GM12872 (cell line): ENCODE measurements at regions not wholly inside any gene's neighbourhood (a gene's known extent, or its start where the extent isn't known, plus 50 kb on each side); places are given as distances from the start of the nearest gene placed in this dataset.

ENCODE experiments used
- TF ChIP-seq, protein P1 (sequence below): IDR thresholded peaks from 3 replicates; pipeline ENCODE4 v1.5.1; 2011; ENCODE audit warnings: low read depth, mild to moderate bottlenecking, low read length, moderate library complexity; ENCODE audit not compliant: insufficient read depth

DNA sequence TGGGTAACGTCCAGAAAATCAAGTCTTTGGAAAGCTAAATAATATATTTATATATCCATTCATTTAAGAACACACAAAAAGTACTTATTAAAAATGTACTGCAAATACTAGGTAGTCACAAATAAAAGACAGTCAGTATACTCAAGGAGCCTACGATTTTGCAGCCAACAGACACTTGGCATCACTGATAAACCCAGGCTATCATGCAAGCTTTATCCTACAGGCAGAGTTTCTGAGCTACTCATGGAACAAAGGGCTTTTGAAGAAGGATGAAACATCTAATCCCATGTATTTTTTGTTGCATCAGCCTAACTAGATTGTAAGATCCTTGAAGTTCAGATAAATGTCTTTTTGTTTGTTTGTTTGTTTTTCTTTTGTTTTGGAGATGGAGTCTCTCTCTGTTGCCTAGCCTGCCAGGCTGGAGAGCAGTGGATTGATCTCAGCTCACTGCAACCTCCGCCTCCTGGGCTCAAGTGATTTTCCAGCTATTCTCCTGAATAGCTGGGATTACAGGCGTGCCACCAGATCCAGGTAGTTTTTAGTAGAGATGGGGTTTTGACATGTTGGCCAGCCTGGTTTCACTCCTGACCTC, 319.4 kb upstream of the MDFIC2 start:
- TF ChIP-seq, protein P1, sequence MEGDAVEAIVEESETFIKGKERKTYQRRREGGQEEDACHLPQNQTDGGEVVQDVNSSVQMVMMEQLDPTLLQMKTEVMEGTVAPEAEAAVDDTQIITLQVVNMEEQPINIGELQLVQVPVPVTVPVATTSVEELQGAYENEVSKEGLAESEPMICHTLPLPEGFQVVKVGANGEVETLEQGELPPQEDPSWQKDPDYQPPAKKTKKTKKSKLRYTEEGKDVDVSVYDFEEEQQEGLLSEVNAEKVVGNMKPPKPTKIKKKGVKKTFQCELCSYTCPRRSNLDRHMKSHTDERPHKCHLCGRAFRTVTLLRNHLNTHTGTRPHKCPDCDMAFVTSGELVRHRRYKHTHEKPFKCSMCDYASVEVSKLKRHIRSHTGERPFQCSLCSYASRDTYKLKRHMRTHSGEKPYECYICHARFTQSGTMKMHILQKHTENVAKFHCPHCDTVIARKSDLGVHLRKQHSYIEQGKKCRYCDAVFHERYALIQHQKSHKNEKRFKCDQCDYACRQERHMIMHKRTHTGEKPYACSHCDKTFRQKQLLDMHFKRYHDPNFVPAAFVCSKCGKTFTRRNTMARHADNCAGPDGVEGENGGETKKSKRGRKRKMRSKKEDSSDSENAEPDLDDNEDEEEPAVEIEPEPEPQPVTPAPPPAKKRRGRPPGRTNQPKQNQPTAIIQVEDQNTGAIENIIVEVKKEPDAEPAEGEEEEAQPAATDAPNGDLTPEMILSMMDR, result no peak

DNA sequence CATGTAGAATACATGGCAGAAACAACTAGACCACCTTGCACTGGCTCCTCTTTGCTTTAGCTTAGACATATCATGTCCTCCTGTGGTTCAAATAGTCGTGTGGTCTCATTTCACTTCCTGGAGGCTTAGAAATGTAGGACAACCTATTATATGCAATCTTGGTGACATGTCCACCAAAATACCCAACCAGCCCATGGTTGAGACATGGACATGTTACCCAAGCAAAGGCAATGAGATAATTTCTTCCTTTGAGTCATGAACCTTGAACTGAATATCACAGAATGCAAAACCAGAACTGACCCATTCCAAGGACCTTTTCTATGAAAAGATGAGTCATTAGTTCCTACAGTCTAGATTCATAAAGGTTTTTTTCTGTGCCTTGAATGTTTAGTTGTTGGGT, 309.0 kb upstream of the MDFIC2 start:
- TF ChIP-seq, protein P1, result no peak

DNA sequence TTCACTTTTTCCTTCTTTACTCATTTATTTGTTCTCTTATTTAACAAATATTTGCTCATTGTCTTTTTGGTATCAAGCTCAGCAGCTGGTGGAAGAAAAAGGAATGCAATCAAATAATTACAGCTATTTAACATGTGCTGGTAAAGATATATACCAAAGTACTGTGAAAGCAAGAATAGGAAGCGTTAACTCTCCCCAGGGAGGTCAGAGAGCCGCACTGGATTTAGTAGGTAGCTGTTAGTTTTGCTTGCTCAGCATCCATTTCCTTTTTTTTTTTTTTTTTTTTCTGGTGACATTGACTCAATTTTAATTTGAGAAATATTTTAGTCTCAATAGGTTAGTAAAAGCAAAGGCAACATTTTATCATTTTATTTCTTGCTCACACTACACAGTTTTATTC, 308.5 kb upstream of the MDFIC2 start:
- TF ChIP-seq, protein P1, result no peak

DNA sequence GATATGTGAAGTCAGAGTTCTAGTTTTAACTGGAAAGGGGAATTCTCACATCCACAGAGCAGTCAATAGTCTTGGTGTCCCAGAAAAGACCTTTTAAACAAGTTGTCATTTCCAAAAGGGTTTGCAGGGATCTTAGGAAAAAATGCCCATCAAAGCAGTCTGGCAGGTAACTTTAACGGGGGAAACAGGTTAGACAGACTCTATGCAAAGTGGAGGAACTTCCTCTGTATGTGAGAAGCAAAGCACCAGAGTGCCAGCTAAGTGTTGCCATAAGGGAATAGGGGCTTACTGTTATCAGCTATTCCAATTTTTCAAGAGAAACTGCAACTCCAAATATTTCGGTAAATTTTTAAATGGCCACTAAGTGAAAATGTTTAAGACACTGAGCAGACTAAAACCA, 307.9 kb upstream of the MDFIC2 start:
- TF ChIP-seq, protein P1, result no peak

DNA sequence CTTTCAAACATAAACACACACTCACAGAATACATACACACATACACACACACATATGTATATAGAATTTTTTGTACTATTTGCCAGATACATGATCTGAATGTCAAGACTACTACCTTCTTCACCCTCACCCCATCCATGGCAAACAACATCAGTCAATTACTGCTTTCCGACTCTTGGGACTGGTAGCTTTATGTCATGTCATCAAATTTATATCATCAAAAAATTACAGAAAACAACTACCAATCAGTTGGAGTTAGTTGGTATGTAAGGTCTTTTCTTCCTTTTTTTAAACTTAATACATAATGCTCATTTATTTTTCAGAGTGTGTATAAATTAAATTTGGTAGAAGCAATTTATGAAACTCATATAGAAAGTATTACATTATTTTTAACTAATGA, 305.7 kb upstream of the MDFIC2 start:
- TF ChIP-seq, protein P1, result no peak

DNA sequence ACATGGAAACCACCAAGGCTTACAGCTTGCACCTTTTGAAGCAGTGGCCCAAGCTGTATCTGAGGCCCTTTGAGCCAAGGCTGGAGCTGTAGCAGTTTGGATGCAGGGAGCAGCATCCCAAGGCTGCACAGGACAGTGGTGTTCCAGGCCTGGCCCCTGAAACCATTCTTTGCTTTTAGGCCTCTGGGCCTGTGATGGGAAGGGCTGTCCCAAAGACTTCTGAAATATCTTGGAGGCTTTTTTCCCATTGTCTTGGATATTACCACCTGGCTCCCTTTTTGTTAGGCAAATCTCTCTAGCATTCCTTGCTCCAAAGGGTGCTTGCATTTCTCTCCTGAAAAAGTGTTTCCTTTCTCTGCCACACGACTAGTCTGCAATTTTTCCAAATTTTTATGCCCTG, 302.8 kb upstream of the MDFIC2 start:
- TF ChIP-seq, protein P1, result no peak

DNA sequence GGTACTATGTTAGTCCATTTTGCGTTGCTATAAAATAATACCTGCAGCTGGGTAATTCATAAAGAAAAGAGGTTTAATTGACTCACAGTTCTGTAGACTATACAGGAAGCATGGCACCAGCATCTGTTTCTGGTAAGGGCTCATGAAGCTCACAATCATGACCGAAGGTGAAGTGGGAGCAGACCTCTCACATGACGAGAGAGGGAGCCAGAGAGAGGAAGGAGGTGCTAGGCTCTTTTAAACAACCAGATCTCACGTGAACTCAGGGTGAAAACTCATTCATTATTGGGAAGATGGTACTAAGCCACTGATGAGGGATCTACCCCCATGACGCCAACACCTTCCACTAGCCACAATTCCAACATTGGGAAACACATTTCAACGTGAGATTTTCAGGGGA, 301.7 kb upstream of the MDFIC2 start:
- TF ChIP-seq, protein P1, result no peak
